NCI-H69 (cell line): ENCODE measurements at regions not wholly inside any gene's neighbourhood (a gene's known extent, or its start where the extent isn't known, plus 50 kb on each side); places are given as distances from the start of the nearest gene placed in this dataset.
"Not testable (repeated sequence)": the region's sequence is repeated elsewhere in the genome, so short reads cannot be mapped to it uniquely, and the experiment has no call there.

ENCODE experiments used
- DNase-seq: peaks from one replicate; lab custom pipeline; 2025; lab: John Stamatoyannopoulos, UW

DNA sequence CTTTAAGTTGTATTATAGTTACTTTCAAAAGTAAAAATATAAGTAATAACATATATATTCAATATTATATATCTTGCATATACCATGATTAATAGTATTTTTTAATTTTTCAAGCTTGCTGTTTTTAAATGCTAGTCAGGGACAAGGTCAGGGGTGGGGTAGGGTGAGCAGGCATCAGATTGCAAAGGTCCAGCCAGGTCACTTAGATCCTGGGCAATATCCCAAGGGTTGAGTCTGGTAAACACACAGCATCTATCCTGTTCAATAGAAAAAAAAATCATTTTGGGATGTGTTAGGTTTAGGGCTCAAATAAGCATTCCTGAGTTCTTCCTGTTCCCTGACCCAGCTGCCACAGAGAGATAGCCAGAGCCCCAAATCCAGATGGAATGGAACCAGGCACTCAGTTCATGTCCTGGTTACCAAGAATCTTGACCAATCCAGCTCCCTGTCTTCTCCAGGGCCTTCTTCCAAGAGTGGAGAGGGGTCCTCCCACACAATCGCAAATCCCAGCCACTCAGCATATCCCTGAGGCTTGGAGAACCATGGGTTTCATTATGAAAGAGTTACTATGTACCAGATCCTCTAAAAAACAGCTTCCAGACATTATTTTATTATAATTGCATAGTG, 134.9 kb upstream of the TOP1 start:
- no peak for DNase-seq

DNA sequence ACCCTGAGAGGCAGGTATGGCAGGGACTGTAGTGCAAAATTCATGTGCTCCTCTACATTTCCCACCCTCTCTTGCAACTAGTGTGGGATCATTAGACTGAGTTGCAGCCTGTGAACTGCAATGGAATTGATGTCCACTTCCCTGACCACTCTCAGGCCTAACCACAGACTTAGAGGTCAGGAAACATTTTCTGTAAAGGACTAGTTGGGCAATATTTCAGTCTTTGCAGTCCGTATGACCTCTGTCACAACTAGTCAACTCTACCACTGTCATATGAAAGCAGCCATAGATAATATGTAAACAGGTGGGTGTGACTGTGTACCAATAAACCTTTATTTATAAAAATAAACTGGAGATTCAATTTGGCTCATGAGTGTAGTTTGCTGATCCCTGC, 134.4 kb upstream of the TOP1 start:
- no peak for DNase-seq

GRCh38 chr20:40895182-40895581, 133.4 kb upstream of the TOP1 start:
- no peak for DNase-seq

- peak; percentile 5 for DNase-seq
Measured at GRCh38 chr20:40896814-40897700, 131.6 kb upstream of the TOP1 start.

- no peak for DNase-seq
Measured at GRCh38 chr20:40899344-40899743, 129.3 kb upstream of the TOP1 start.

DNA sequence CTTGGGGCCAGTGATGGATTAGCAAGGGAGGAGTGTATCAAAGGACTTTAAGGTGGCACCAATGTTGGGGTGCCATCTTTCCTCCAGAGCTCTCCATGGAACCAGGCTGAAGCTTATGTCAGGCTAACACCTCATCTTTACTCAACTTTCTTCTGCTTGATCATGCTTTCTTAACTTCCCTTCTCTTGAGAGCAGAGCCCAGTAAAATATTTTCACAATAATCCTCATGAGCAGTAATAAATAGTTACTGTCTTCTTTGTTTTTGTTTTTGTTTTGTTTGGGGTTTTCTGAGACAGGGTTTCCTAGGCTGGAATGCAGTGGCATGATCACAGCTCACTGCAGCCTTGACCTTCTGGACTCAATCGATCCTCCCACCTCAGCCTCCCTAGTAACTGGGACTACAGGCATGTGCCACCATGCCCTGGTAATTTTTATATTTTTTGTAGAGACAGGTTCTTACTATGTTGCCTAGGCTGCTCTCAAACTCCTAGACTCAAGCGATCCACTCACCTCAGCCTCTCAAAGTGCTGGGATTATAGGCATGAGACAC, 127.9 kb upstream of the TOP1 start:
- no peak for DNase-seq

GRCh38 chr20:40902661-40903060, 126.0 kb upstream of the TOP1 start:
- DNase-seq = no peak

DNA sequence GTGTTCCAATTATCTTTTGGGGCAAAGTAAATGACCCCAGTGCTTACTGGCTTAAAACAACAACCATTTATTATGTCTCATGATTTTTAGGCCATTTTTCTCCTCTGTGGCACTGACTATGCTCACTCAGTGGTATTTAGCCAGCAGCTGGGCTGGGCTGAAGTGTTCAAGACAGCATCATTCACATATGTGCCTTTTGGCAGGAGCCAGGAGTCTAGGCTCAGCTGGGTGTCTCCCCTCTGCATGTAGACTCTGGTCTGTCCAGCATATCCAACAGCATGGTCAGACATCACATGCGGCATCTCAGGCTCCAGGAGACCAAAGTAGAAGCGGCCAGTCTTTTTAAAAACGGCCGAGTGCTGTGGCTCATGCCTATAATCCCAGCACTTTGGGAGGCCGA, 120.3 kb upstream of the TOP1 start:
- no peak for DNase-seq

DNA sequence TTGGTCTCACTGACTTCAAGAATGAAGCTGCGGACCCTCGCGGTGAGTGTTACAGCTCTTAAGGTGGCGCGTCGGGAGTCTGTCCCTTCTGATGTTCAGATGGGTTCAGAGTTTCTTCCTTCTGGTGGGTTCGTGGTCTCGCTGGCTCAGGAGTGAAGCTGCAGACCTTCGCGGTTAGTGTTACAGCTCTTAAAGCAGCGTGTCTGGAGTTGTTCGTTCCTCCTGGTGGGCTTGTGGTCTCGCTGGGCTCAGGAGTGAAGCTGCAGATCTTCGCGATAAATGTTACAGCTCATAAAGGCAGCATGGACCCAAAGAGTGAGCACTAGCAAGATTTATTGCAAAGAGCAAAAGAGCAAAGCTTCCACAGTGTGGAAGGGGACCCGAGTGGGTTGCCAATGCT, 119.1 kb upstream of the TOP1 start:
- not testable (repeated sequence) for DNase-seq

DNA sequence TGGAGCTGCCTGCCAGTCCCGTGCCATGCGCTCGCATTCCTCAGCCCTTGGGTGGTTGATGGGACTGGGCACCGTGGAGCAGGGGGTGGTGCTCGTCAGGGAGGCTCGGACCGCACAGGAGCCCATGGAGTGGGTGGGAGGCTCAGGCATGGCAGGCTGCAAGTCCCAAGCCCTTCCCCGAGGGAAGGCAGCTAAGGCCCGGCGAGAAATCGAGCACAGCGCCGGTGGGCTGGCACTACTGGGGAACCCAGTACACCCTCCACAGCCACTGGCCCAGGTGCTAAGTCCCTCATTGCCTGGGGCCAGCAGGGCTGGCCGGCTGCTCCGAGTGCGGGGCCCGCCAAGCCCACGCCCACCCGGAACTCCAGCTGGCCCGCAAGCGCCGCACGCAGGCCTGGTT, 118.2 kb upstream of the TOP1 start:
- not testable (repeated sequence) for DNase-seq

GRCh38 chr20:40911152-40911551, 117.5 kb upstream of the TOP1 start:
- not testable (repeated sequence) for DNase-seq

DNA sequence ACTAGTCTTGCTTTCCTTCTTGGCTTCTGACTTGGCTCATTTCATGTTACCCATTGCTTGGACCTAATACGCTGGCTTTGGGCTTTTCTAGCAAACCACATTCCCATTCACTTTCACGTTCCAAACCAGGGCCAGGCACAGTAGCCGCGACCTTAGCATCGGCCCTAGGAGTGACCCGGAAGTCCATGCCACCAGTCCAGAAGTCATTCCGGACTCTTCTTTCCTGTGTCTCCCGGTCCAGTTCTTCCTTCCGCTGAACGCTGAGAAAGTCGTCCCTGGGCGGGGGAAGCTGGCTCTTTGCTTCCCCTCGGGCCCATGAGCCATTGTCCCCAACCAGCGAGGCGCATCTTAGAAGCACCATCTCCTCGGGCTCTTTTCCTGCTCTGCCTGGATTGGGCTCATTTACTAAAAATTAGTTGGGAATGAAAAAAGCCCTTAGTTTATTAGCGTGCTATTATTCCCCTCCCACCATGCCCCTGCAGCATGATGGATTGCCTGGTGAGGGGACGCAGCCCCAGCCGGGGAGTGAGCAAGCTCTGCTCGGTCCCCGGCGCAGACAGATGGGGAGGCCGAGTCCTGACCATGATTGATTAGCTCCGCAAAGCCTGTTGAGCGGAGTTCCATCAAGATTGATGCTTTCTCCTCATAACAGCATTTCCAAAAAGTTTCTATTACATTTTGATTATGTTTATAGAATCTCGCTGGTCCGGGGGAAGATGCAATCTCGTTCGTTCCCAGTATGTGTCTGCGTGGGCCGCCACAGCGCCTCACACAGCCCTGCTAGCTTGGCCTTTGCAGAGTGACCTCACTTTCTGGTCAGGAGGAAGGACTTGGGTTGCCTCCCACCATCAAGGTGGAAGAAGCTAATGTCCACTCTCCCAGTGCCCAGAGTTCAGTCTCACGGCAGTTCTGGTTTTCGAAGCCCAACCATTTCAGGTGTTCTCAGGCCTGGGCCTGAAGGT, 115.1 kb upstream of the TOP1 start:
- DNase-seq = no peak

DNA sequence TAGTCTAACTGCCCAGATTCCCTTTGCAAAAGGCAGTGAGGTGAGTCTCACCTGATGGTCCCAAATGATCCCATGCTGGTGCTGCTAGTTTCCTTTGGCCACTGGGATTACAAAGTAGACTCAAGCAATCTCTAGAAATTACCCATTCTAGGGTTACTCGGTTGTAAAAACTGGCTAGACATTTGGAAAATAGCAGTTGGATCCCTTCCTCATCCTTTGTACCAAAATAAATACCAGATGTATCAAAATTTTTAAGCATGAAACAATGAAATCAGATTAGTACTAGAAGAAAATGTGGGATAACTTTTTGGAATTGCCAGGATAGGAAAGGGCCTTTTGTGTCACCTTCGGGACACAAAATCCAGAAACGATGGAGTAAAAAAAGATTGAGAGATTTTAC, 112.9 kb upstream of the TOP1 start:
- no peak for DNase-seq

GRCh38 chr20:40916276-40916675, 112.3 kb upstream of the TOP1 start:
- DNase-seq = no peak

DNA sequence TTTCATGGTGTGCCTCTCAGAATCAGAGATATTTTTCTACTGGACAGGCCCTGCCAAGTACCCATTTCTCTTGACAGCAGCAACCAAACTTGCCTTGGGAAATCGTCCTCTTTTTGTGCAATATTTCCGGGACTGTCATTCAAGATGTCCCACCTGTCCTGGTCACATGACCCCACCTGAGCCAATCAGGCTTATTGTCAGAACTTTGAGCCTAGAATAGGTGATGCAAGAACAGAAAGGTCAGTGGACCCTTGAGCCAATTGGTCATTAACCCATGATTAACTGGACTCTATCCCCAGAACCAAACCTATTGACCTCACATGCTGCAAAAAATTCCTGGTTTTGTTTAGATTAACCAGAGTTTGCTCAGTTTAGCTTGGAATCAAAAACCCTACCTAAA, 108.3 kb upstream of the TOP1 start:
- DNase-seq = no peak

DNA sequence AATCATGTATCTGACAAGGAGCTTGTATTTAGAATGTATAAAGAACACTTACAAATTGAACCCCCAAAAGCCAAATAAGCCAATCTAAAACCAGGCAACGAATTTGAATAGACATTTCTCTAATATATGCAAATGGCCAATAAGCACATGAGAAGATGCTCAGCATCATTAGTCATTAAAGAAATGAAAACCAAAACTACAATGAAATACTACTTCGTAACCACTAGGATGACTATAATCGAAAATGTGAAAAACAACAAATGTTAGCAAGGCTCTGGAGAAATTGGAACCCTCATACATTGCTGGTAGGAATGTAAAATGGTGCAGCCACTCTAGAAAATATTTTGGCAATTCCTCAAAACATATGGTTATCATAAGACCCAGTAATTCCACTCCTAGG, 105.8 kb upstream of the TOP1 start:
- DNase-seq = no peak

DNA sequence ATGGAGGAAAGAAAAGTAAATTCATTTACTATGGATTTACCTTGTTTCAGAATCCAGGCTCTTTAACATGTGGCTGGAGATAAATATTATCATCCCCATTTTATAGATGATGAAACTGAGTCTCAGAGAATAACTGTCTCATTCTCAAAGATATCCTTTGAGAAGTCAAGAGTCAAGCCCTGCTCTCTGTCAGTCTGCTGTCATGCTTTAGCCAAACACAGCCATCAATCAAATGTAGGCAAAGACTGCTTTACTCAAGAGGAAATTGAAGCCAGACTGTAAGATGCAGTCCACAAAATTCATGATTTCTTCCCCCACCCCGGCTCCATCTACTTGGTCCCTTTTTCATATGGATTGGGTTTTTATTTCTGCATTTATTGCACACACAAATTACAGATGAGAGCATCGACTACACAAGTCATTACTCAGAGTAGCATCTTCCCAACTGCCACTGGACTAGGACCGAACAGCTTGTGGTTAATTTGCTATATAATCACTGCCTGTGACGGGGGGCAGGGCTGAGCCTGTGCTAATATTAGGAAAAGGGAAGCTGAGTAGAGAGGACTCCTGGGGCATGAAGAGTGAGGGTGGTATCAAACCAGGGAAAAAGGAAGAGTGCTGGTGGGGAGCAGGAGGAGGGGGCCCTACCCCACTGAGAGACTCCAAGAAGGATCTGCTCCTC, 102.7 kb upstream of the TOP1 start:
- peak; percentile 1 for DNase-seq

DNA sequence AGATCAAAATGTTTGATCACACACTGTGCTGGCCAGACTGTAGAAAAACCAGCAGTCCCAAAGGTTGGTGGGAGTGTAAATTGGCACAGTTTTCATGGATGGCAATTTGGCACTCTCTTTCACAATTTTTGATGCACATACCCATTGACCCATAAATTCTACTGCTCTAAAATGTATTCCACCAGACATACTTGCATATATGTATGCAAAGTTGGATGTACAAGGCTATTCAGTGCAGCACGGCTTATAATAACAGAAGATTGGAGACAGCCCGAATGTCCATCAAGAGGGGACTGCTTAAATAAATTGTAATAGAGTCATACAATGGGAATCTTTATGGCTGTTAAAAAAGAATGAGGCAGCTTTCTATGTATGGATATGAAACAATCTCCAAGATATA, 101.7 kb upstream of the TOP1 start:
- no peak for DNase-seq

DNA sequence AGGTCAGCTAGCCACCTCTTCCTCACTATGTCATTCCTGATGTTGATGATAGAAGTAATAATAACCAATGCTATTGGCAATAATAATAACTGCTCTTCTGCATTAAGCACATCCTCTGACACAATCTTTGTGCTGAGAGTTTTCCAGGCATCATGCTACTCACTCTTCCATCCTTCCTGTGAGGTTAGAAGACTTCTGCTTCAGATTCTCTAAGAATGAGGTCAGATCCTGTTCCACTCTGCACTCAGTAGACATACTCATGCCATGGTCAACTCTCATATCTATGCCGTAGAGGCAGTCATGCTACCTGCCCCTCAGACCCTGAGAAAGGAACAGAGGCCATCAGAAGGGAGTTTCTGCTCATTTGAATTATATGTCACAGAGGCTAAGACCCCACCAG, 98.1 kb upstream of the TOP1 start:
- no peak for DNase-seq

DNA sequence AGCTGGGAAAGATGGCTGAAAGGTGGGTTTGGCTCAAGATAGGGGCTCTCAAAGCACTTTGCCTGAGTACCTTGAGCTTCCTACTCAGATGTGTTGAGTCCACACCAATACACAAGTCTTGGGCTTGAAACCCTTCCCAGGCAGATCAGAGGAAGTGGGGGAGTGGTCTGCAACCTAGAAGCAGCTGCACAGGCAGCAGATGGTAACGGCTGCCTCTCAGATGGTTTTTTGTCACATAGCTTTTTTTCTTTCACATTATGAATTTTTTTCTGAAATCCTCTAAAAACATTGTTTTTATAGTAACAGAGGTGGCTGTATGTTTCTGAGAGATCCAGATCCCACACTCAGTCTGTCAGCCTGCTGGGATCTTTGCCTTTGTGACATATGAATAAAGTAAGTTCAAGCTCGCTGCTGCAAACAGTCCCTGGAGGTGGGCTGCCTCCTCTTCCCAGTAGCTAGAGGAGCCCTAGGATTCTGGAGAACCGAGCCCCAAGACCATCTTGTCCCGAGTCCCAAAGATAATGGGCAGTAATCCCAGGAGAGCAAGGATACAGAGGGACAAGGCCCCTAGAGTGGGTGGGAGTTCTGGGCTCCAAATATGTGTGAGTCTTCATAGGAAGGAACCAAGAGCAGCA, 97.1 kb upstream of the TOP1 start:
- no peak for DNase-seq

DNA sequence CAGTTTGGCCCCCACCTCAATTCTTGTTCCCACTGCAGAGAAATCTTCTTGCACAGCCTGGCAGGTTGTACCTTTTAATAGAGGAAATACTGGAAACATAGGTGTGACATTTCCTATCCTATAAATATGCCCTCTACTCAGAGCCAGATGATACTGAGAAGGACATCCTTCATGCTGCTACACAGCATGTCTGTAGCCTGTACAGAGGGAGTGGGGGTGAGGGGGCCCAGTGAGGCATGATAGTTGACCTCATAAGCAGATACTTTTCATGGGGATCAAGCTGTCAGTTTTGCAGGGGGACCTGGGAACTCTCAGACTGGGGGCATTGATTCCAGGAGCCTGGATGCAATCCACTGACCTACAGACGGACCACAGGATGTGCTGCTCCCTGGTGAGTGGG, 96.2 kb upstream of the TOP1 start:
- no peak for DNase-seq
